HG03064 (cell line): ENCODE measurements at regions not wholly inside any gene's neighbourhood (a gene's known extent, or its start where the extent isn't known, plus 50 kb on each side); places are given as distances from the start of the nearest gene placed in this dataset.
"Not testable (repeated sequence)": the region's sequence is repeated elsewhere in the genome, so short reads cannot be mapped to it uniquely, and the experiment has no call there.

Source experiments
- ATAC-seq: cut with Tn5 transposase; IDR thresholded peaks from one replicate; pipeline ENCODE4 v1.9.1; 2021; ENCODE audit warnings: low read depth; ENCODE audit not compliant: unreplicated experiment

DNA sequence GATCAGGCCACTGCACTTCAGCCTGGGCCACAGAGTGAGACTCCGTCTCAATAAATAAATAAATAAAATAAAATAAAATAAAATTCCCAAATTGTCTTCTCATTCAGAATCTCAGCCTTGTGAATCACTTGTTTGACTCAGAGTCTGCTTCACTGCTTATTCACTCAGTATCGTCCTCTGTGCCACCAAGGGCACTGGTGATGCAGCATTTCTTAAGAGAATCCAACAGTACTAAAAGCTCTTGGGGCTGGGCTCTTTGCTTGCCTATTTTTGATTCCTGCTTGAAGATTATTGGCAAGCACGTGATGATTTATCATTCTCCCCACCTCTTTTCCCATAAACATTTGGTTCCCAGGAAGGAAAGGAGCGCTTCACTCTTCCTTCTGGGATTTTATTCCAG lies 54.8 kb upstream of the HMGB1 start:
- ATAC-seq = no peak

DNA sequence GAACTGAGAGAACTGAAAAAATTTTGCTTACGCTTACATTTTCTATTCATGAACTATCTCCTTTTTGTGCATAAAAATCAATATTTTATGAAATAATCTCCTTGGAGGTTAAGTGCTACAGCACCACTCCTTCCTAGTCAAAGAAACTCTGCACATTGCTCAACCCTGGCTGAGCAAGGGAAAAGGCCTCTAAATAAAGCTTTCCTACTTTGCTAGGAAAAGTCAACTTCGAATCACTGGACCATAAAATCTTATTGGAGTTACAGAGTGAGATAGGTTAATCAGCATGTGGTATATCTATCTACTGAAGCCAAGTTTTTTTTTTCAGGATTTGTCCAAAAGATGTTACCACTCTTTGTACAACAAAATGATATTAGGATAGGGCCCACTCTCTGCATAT lies 57.5 kb upstream of the HMGB1 start:
- ATAC-seq = no peak

GRCh38 chr13:30523817-30524216 lies 58.1 kb upstream of the HMGB1 start:
- not testable (repeated sequence) for ATAC-seq

- ATAC-seq = not testable (repeated sequence)
Measured at GRCh38 chr13:30525212-30525611, 59.5 kb upstream of the HMGB1 start.

- ATAC-seq = no peak
Measured at GRCh38 chr13:30526612-30527495, 61.1 kb upstream of the HMGB1 start.

DNA sequence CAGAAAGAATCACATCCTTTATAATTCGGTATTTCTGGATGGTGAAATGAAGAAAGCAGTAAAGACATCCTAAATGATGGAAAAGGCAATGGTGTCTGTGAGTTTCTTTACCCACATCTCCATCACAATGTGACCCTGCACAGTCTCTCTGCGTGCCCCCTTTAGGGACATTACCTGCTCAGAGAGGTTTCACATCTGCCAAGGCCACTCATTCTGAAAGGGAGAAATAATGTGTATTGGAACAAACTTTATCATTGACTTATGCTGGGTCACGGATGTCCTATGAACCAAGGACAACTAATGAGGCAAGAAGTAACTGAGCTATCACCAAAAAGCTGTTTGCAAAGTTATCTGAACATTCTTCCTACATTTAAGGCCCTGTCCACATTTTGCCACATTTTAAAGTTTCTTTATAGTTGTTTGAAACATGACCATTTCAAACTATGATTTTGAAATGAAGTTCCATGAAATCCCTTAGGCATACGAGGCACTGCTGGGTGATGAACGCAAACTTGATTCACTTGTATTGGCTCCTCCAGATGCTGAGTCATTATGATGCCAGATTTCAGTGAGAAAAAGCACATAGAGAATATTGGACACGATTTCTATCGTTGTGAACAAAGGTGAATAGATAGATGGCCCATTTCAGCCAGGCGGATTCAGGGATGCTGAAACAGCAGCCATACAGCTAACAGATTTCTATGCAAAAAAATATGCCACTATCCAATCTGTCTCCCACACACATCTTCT lies 63.5 kb upstream of the HMGB1 start:
- ATAC-seq = no peak

DNA sequence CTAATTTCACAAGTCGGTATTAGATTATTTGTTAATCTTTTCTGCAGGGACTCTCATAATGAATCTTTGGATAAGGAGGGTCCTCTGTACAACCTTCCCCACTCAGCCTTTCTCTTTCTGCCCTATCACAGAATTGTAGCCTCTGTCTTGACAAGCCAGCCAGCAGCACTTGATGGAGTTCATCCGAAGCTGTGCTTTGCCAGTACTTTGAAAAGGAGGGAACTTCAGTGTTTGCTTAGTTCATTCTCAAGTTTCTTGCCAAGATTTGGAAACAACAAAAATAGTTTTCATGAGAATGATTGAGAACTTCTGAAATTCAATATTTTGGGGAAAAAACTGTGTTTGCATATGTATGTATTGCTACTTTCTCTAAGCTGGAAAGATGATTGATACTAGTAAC lies 69.3 kb upstream of the HMGB1 start:
- ATAC-seq = no peak

DNA sequence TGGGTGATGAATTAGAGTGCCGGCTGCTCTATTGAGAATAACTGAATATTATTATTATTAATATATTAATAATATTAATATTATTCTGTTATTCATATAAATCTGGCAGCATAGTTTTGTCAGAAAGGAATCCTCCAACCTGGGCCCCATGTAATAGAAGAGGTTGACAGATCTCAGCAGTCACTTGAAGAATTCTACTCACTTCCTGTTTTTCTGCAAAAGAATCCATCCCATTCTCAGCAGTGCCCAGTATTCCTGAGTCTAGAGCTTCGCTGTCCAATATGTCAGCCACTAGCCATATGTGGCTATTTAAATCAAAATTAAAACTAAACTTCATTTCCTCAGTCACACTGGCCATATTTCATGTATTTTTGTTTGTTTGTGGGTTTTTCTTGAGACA lies 72.4 kb upstream of the USPL1 start:
- no peak for ATAC-seq

- not testable (repeated sequence) for ATAC-seq
Measured at GRCh38 chr13:30548046-30548445, 69.7 kb upstream of the USPL1 start.

- ATAC-seq = peak; percentile 63
Measured at GRCh38 chr13:30551189-30551588, 66.5 kb upstream of the USPL1 start.

- no peak for ATAC-seq
Measured at GRCh38 chr13:30552567-30552966, 65.2 kb upstream of the USPL1 start.

DNA sequence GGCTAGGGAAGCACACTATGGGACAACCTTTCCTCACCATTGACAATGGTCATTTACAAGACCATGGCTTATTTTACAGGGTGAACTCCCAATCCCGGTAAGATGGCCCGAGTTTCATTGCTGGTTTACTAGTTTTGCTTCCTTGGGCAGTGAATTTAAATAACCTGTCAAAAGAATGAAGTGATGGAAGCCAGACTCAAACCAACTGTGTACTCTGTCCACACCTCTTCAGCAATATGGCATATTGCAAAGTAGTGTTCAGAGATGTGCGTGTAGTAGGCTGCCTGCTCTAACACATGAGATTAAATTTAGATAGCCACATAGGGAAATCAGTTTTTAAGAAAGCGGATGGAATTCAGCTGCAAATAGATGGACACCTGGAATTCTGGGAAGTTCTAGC lies 58.4 kb upstream of the USPL1 start:
- ATAC-seq = no peak

DNA sequence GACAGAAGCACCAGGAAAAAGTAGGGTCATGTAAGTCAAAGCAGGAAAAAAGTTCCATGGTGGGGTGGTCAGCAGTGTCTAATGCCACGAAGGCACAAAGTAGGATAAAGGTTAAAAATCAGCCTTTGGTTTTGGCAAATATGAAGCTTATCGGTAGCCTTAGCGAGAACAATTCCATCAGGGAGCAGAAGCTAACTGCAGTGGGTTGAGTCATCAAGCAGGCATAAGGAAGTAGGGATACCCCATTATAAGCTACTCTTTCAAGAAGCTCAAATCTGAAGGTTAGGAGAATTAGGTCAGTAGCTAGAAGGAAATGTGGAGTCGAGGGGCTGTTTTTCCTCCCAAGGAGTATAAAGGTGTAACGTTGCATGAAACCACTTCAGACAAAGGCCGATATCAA lies 57.5 kb upstream of the USPL1 start:
- ATAC-seq = no peak

GRCh38 chr13:30561511-30561910 lies 56.2 kb upstream of the USPL1 start:
- no peak for ATAC-seq

DNA sequence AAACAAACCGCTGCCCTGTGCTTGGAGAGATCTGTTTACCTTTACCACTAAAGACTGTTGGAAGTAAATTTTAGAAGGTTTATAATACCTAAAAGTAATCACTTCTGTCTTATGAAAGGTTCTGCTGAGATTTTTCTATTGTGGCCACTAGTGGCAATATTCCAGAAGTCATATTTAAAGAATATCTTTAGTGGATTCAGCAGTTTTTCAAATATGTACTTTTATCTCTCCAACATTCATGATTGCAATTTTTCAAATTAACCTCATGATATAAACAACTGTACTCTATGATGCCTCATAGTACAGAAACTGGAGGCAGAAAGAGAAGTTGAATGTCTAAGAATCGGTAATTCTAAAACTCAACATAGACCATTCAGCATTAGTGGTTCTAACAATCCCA lies 53.2 kb upstream of the USPL1 start:
- ATAC-seq = no peak

DNA sequence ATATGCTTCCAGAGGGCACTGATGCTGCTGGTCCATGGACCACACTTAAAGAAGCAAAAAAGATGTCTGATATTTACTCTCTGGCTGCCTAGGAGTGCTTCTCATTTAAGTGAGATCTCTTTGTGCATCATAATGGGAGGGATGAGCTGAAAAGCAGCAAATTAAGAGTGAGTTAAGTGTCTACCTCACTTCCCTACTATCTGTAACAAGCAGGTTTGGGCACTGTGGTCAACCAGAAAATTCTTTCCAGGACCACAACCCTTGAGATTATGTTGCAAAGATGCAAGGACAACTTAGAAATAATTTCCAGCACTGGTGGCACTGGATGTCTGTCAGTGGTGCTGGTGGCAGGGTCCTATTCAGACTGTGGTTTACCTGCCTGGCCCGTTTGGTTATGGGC lies 52.1 kb upstream of the USPL1 start:
- ATAC-seq = no peak

DNA sequence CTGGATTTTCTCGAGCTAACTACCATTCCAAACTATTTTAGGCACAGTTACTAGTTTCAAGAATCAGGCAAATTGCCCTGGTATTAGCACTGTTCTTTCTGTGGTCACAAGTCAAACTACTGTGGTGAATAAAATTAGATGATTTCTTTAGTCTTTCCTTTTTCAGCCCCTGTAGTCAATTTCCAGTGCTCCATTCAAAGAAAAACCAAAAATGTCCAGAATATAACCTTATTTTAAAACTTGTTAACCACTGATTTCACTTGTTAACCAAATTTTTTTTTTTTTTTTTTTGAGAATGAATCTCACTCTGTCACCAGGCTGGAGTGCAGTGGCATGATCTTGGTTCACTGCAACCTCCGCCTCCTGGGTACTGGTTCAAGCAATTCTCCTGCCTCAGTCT lies 50.6 kb upstream of the USPL1 start:
- ATAC-seq = no peak
